GM21390 (cell line): ENCODE measurements at regions not wholly inside any gene's neighbourhood (a gene's known extent, or its start where the extent isn't known, plus 50 kb on each side); places are given as distances from the start of the nearest gene placed in this dataset.

Experiments
- ATAC-seq: cut with Tn5 transposase; IDR thresholded peaks from one replicate; pipeline ENCODE4 v1.9.1; 2021; ENCODE audit not compliant: unreplicated experiment

- no peak for ATAC-seq
Measured at GRCh38 chr7:41803569-41803968, 100.7 kb upstream of the INHBA start.

GRCh38 chr7:41796331-41796730 is 93.4 kb upstream of the INHBA start:
- ATAC-seq, result no peak

GRCh38 chr7:41795276-41795833 is 92.5 kb upstream of the INHBA start:
- no peak for ATAC-seq

- ATAC-seq, result no peak
Measured at GRCh38 chr7:41793556-41793955, 90.7 kb upstream of the INHBA start.

GRCh38 chr7:41792120-41792519 is 89.2 kb upstream of the INHBA start:
- ATAC-seq, result no peak

- ATAC-seq, result no peak
Measured at GRCh38 chr7:41788556-41788955, 85.7 kb upstream of the INHBA start.

GRCh38 chr7:41787651-41788350 is 84.9 kb upstream of the INHBA start:
- no peak for ATAC-seq

- no peak for ATAC-seq
Measured at GRCh38 chr7:41786944-41787343, 84.1 kb upstream of the INHBA start.

- no peak for ATAC-seq
Measured at GRCh38 chr7:41786404-41786803, 83.5 kb upstream of the INHBA start.

GRCh38 chr7:41785840-41786239 is 83.0 kb upstream of the INHBA start:
- ATAC-seq, result no peak

- ATAC-seq, result no peak
Measured at GRCh38 chr7:41785265-41785664, 82.4 kb upstream of the INHBA start.

- ATAC-seq, result no peak
Measured at GRCh38 chr7:41779918-41780317, 77.0 kb upstream of the INHBA start.

- no peak for ATAC-seq
Measured at GRCh38 chr7:41777894-41778596, 75.2 kb upstream of the INHBA start.

GRCh38 chr7:41774966-41775365 is 72.1 kb upstream of the INHBA start:
- ATAC-seq, result no peak

- ATAC-seq, result no peak
Measured at GRCh38 chr7:41773756-41774155, 70.9 kb upstream of the INHBA start.

GRCh38 chr7:41771717-41772116 is 68.8 kb upstream of the INHBA start:
- ATAC-seq, result no peak

- no peak for ATAC-seq
Measured at GRCh38 chr7:41769162-41769561, 66.3 kb upstream of the INHBA start.

- no peak for ATAC-seq
Measured at GRCh38 chr7:41763626-41764025, 60.7 kb upstream of the INHBA start.

GRCh38 chr7:41762641-41763040 is 59.8 kb upstream of the INHBA start:
- ATAC-seq, result no peak

- no peak for ATAC-seq
Measured at GRCh38 chr7:41760293-41760692, 57.4 kb upstream of the INHBA start.

- no peak for ATAC-seq
Measured at GRCh38 chr7:41758321-41758720, 55.4 kb upstream of the INHBA start.

- no peak for ATAC-seq
Measured at GRCh38 chr7:41756650-41757182, 53.8 kb upstream of the INHBA start.
